Transverse colon (tissue), 4 donors: ENCODE measurements at regions not wholly inside any gene's neighbourhood (a gene's known extent, or its start where the extent isn't known, plus 50 kb on each side); places are given as distances from the start of the nearest gene placed in this dataset.

Experiments
- DNase-seq: peaks from one replicate; pipeline ENCODE4 v3.0.0-alpha.2; 2019
- H3K27ac ChIP-seq, 4 donors: fragments of 200-600 bp; sonication (generic); 2 replicates each; pipeline ENCODE4 v1.5.1; 2016 to 2018; ENCODE audit warnings: inconsistent platforms in 4 of 4
- H3K27me3 ChIP-seq: fragments of 200-600 bp; sonication (generic); 2 replicates; pipeline ENCODE4 v1.5.1; 2017; ENCODE audit warnings: inconsistent platforms
- H3K36me3 ChIP-seq, 4 donors: fragments of 200-600 bp; sonication (generic); 2 replicates each; pipeline ENCODE4 v1.5.1; 2017 to 2019; ENCODE audit warnings: inconsistent platforms in 4 of 4
- H3K4me1 ChIP-seq, 4 donors: fragments of 200-600 bp; sonication (generic); 2 replicates each; pipeline ENCODE4 v1.5.1; 2017 to 2020; ENCODE audit warnings: inconsistent platforms in 4 of 4
- H3K4me3 ChIP-seq, 4 donors: fragments of 200-600 bp; sonication (generic); 1 replicate in 1 of 4; 2 replicates in 3 of 4; pipeline versions ENCODE4 v1.5.1 to v1.6.1; 2017 to 2019; ENCODE audit warnings: inconsistent platforms in 4 of 4
- H3K9me3 ChIP-seq, 2 donors: fragments of 200-600 bp; sonication (generic); 2 replicates each; pipeline ENCODE4 v1.5.1; 2017 to 2019; ENCODE audit warnings: inconsistent platforms in 2 of 2
- CTCF ChIP-seq, 5 experiments: fragments of 200-600 bp in 3 of 5; fragments of 450-650 bp in 2 of 5; sonication (generic) in 3 of 5; IDR thresholded peaks; 1 replicate in 2 of 5; 2 replicates in 3 of 5; pipeline ENCODE4 v1.5.1; 2016 to 2017; ENCODE audit warnings: antibody characterized with exemption in 5 of 5, inconsistent platforms in 3 of 5, mild to moderate bottlenecking in 2 of 5, moderate library complexity in 1 of 5
- EP300 ChIP-seq: sonication (generic); formaldehyde crosslinking; IDR thresholded peaks from one replicate; pipeline ENCODE4 v1.6.1; 2017; ENCODE audit warnings: antibody characterized with exemption, low read depth
- POLR2A ChIP-seq: fragments of 450-650 bp; IDR thresholded peaks from one replicate; pipeline ENCODE4 v1.6.1; 2016; ENCODE audit warnings: antibody characterized with exemption, mild to moderate bottlenecking, moderate library complexity
- POLR2AphosphoS5 ChIP-seq, 3 donors: sonication (generic); formaldehyde crosslinking; IDR thresholded peaks; one replicate each; pipeline ENCODE4 v1.6.1; 2016; ENCODE audit warnings: antibody characterized with exemption in 3 of 3
- WGBS, 2 donors: methylation state at CpG; one replicate each; pipeline ENCODE4 v1.1.5; 2018; ENCODE audit warnings: low coverage in 1 of 2; 5-methylcytosine and 5-hydroxymethylcytosine counted together
- in situ Hi-C, 4 donors: fragments of 200-750 bp; cut with MboI; loops; one replicate each; pipeline versions ENCODE4 v1.15.0 to v1.15.1; 2017; ENCODE audit warnings: low sequenced_read_pairs in 3 of 4, low pct_ligation_motif_present in 1 of 4, low pct_unique_long_range_greater_than_20kb in 1 of 4
- intact Hi-C: fragments of 100-400 bp; cut with DNase I; formaldehyde crosslinking; loops from one replicate; pipeline ENCODE4 v1.15.1; 2023; ENCODE audit warnings: low total_unique reads

GRCh38 chr21:15564907-15565306 is 164.9 kb upstream of the USP25 start:
- no peaks in the 10 kb centered on the region for H3K27me3 ChIP-seq
- H3K4me3 ChIP-seq = no peak overlapping the region
- TF ChIP-seq POLR2A = no peak
- TF ChIP-seq POLR2AphosphoS5 (IDR thresholded peaks at IDR 0.05) = no peak
- no peak for TF ChIP-seq CTCF (IDR thresholded peaks at IDR 0.05)
- no peak for TF ChIP-seq EP300
- H3K36me3 ChIP-seq = no peaks in the 10 kb centered on the region
- DNase-seq = no peak
- intact Hi-C loops (no loop called here), in situ Hi-C loops (no loop called here)
- 37 to 59% methylated on average over 3 to 4 of the region's 4 CpGs for WGBS, 2 donors
- no peaks in the 10 kb centered on the region for H3K4me1 ChIP-seq
- H3K27ac ChIP-seq = no peak overlapping the region
- no peaks in the 10 kb centered on the region for H3K9me3 ChIP-seq

GRCh38 chr21:15566703-15567102 is 163.1 kb upstream of the USP25 start:
- intact Hi-C loops = no loop called here
- Histone ChIP-seq H3K27me3 (no peaks in the 10 kb centered on the region), H3K9me3 (no peaks in the 10 kb centered on the region), H3K4me3 (no peak overlapping the region), H3K27ac (no peak overlapping the region), H3K36me3 (no peaks in the 10 kb centered on the region), H3K4me1 (no peaks in the 10 kb centered on the region)
- in situ Hi-C loops = no loop called here
- DNase-seq = no peak
- 68 to 70% methylated on average over 1 of the region's 1 CpG for WGBS, 2 donors
- TF ChIP-seq EP300 (no peak), POLR2AphosphoS5 (IDR thresholded peaks at IDR 0.05) (no peak), CTCF (IDR thresholded peaks at IDR 0.05) (no peak)

GRCh38 chr21:15567191-15567590 is 162.6 kb upstream of the USP25 start:
- no peak for DNase-seq
- Histone ChIP-seq H3K27ac (no peak overlapping the region), H3K36me3 (no peaks in the 10 kb centered on the region), H3K9me3 (no peaks in the 10 kb centered on the region), H3K27me3 (no peaks in the 10 kb centered on the region), H3K4me3 (no peak overlapping the region), H3K4me1 (no peaks in the 10 kb centered on the region)
- TF ChIP-seq POLR2AphosphoS5 (IDR thresholded peaks at IDR 0.05) (no peak), POLR2A (no peak), CTCF (IDR thresholded peaks at IDR 0.05) (no peak)
- intact Hi-C loops = no loop called here
- in situ Hi-C loops = no loop called here

GRCh38 chr21:15568516-15568915 is 161.3 kb upstream of the USP25 start:
- no peaks in the 10 kb centered on the region for H3K9me3 ChIP-seq
- in situ Hi-C loops = no loop called here

More at GRCh38 chr21:15568516-15568915, 161.3 kb upstream of the USP25 start:
- no peaks in the 10 kb centered on the region for H3K27me3 ChIP-seq
- TF ChIP-seq POLR2A = no peak
- TF ChIP-seq EP300 = no peak
- TF ChIP-seq CTCF (IDR thresholded peaks at IDR 0.05) = no peak
- TF ChIP-seq POLR2AphosphoS5 (IDR thresholded peaks at IDR 0.05) = no peak
- H3K36me3 ChIP-seq = no peaks in the 10 kb centered on the region
- DNase-seq = no peak
- H3K27ac ChIP-seq = no peak overlapping the region
- H3K4me1 ChIP-seq = no peaks in the 10 kb centered on the region
- intact Hi-C loops = no loop called here
- H3K4me3 ChIP-seq = no peak overlapping the region
